H1 (cell line): ENCODE measurements at regions not wholly inside any gene's neighbourhood (a gene's known extent, or its start where the extent isn't known, plus 50 kb on each side); places are given as distances from the start of the nearest gene placed in this dataset.

Source experiments
- ASH2L ChIP-seq: fragments of 200-600, 300-600 bp; sonication (generic); IDR thresholded peaks from one replicate; pipeline ENCODE4 v1.7.1; 2017; ENCODE audit warnings: low read length
- BACH1 ChIP-seq: IDR thresholded peaks from 2 replicates; pipeline ENCODE4 v1.6.1; 2012; ENCODE audit warnings: low read length, improper control_type of control experiment
- EP300 ChIP-seq, 2 experiments: IDR thresholded peaks; 1 replicate in 1 of 2; 2 replicates in 1 of 2; pipeline ENCODE4 v1.6.1; 2011 to 2012; ENCODE audit warnings: low read depth in 2 of 2, low read length in 2 of 2, mild to moderate bottlenecking in 2 of 2, borderline replicate concordance in 1 of 2, inconsistent platforms in 1 of 2, moderate library complexity in 1 of 2
- GABPA ChIP-seq: IDR thresholded peaks from 2 replicates; pipeline ENCODE4 v1.6.1; 2011; ENCODE audit warnings: mild to moderate bottlenecking, low read length, moderate library complexity, borderline replicate concordance; ENCODE audit not compliant: insufficient read depth
- NRF1 ChIP-seq: IDR thresholded peaks from 2 replicates; pipeline ENCODE4 v1.6.1; 2011; ENCODE audit warnings: mild to moderate bottlenecking, low read depth, low read length, improper control_type of control experiment
- POLR2A ChIP-seq, 2 experiments: IDR thresholded peaks; 1 replicate in 1 of 2; 2 replicates in 1 of 2; pipeline ENCODE4 v1.6.1; 2011; ENCODE audit warnings: low read depth in 2 of 2, low read length in 2 of 2, mild to moderate bottlenecking in 2 of 2; ENCODE audit errors: control extremely low read depth in 1 of 2
- POLR2AphosphoS5 ChIP-seq: IDR thresholded peaks from 2 replicates; pipeline ENCODE4 v1.6.1; 2011; ENCODE audit warnings: low read depth, low read length
- TAF7 ChIP-seq: optimal IDR thresholded peaks from 2 replicates; pipeline ENCODE3; 2011; ENCODE audit warnings: low read depth, mild to moderate bottlenecking, inconsistent platforms, low read length, moderate library complexity, borderline replicate concordance
- TF ChIP-seq, protein P1 (sequence below), 3 experiments: IDR thresholded peaks; 1 replicate in 2 of 3; 2 replicates in 1 of 3; pipeline versions ENCODE4 v1.5.1 to v1.6.1; 2011; ENCODE audit warnings: low read length in 3 of 3, mild to moderate bottlenecking in 3 of 3, inconsistent platforms in 2 of 3, low read depth in 1 of 3, moderate library complexity in 1 of 3; ENCODE audit not compliant: insufficient read depth in 1 of 3; ENCODE audit errors: control extremely low read depth in 1 of 3

DNA sequence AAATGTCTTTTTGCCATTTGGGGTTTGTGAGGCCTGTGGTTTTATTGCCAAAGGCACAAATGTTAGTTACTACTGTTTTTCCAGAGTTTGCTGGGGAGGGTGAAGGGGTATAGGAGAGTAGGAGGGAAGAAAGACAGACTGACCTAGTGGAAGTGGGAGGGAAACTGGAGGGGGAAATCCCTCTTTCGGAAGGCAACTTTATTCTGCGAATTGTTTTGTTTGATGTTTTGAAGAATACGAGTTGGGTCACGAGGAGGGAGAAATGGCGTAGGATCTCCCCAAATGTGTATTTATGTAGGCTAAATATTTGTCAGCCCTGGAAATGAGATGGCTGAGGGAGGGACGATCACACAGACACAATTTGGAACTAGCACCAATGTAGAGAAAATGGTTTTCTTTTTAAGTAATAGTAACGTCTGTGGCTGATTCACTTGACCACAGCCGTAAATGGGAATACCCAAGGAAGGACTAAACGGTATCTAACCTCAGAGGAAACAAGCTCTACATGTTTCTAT lies 172.3 kb downstream of the ICOS start:
- TF ChIP-seq NRF1 (no peak), BACH1 (no peak), TAF7 (no peak), EP300 (IDR thresholded peaks at IDR 0.05; ENCODE audit: borderline replicate concordance in 1 of 2, low read depth in 2 of 2, low read length in 2 of 2) (no peak), GABPA (no peak), POLR2A (IDR thresholded peaks at IDR 0.05; ENCODE audit: control extremely low read depth in 1 of 2, low read depth in 2 of 2, low read length in 2 of 2) (no peak), ASH2L (no peak), POLR2AphosphoS5 (no peak)
- TF ChIP-seq, protein P1, sequence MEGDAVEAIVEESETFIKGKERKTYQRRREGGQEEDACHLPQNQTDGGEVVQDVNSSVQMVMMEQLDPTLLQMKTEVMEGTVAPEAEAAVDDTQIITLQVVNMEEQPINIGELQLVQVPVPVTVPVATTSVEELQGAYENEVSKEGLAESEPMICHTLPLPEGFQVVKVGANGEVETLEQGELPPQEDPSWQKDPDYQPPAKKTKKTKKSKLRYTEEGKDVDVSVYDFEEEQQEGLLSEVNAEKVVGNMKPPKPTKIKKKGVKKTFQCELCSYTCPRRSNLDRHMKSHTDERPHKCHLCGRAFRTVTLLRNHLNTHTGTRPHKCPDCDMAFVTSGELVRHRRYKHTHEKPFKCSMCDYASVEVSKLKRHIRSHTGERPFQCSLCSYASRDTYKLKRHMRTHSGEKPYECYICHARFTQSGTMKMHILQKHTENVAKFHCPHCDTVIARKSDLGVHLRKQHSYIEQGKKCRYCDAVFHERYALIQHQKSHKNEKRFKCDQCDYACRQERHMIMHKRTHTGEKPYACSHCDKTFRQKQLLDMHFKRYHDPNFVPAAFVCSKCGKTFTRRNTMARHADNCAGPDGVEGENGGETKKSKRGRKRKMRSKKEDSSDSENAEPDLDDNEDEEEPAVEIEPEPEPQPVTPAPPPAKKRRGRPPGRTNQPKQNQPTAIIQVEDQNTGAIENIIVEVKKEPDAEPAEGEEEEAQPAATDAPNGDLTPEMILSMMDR (IDR thresholded peaks at IDR 0.05; ENCODE audit: control extremely low read depth in 1 of 3, insufficient read depth in 1 of 3, low read depth in 1 of 3, low read length in 3 of 3): no peak
